ENCODE measurements at regions not wholly inside any gene's neighbourhood (a gene's known extent, or its start where the extent isn't known, plus 50 kb on each side); places are given as distances from the start of the nearest gene placed in this dataset.

- Histone ChIP-seq H3K27ac (no peak overlapping the region), H3K36me3 (ENCODE audit: control insufficient read depth, insufficient read depth, low read length) (no peaks in the 10 kb centered on the region), H3K79me2 (no peaks in the 10 kb centered on the region), H3K4me3 (ENCODE audit: low read depth, low read length) (no peak overlapping the region), H3K9me3 (ENCODE audit: control insufficient read depth, low read length) (no peaks in the 10 kb centered on the region), H3K9ac (no peak overlapping the region), H3K4me1 (no peaks in the 10 kb centered on the region), H2AFZ (no peak overlapping the region), H3K4me2 (ENCODE audit: low read length) (no peak overlapping the region), H3K27me3 (ENCODE audit: control insufficient read depth, insufficient read depth, low read length) (no peaks in the 10 kb centered on the region)
- TF ChIP-seq CTCF (IDR thresholded peaks at IDR 0.05): no peak
Measured at GRCh38 chr17:54099221-54099620, 276.5 kb downstream of the KIF2B start.

GRCh38 chr17:54102246-54102645, 279.5 kb downstream of the KIF2B start:
- no peak overlapping the region for H3K4me3 ChIP-seq (ENCODE audit: low read depth, low read length)
- TF ChIP-seq CTCF (IDR thresholded peaks at IDR 0.05): no peak
- no peaks in the 10 kb centered on the region for H3K36me3 ChIP-seq (ENCODE audit: control insufficient read depth, insufficient read depth, low read length)
- no peaks in the 10 kb centered on the region for H3K79me2 ChIP-seq
- no peak overlapping the region for H3K4me2 ChIP-seq (ENCODE audit: low read length)
- H3K27ac ChIP-seq: no peak overlapping the region
- H3K9me3 ChIP-seq (ENCODE audit: control insufficient read depth, low read length): no peaks in the 10 kb centered on the region
- no peaks in the 10 kb centered on the region for H3K27me3 ChIP-seq (ENCODE audit: control insufficient read depth, insufficient read depth, low read length)
- H3K4me1 ChIP-seq: no peaks in the 10 kb centered on the region
- H2AFZ ChIP-seq: no peak overlapping the region
- H3K9ac ChIP-seq: no peak overlapping the region

- Histone ChIP-seq H3K9ac (no peak overlapping the region), H3K4me2 (ENCODE audit: low read length) (no peak overlapping the region), H3K9me3 (ENCODE audit: control insufficient read depth, low read length) (no peaks in the 10 kb centered on the region), H3K79me2 (no peaks in the 10 kb centered on the region), H3K27me3 (ENCODE audit: control insufficient read depth, insufficient read depth, low read length) (no peaks in the 10 kb centered on the region), H3K27ac (no peak overlapping the region), H3K4me1 (no peaks in the 10 kb centered on the region), H3K36me3 (ENCODE audit: control insufficient read depth, insufficient read depth, low read length) (no peaks in the 10 kb centered on the region), H3K4me3 (ENCODE audit: low read depth, low read length) (no peak overlapping the region), H2AFZ (no peak overlapping the region)
- TF ChIP-seq CTCF (IDR thresholded peaks at IDR 0.05): no peak
Measured at GRCh38 chr17:54111576-54111975, 288.8 kb downstream of the KIF2B start.

- Histone ChIP-seq H3K4me2 (ENCODE audit: low read length) (no peak overlapping the region), H3K27me3 (ENCODE audit: control insufficient read depth, insufficient read depth, low read length) (no peaks in the 10 kb centered on the region), H3K9ac (no peak overlapping the region), H3K4me3 (ENCODE audit: low read depth, low read length) (no peak overlapping the region), H3K9me3 (ENCODE audit: control insufficient read depth, low read length) (no peaks in the 10 kb centered on the region), H3K27ac (no peak overlapping the region), H3K79me2 (no peaks in the 10 kb centered on the region), H2AFZ (no peak overlapping the region), H3K36me3 (ENCODE audit: control insufficient read depth, insufficient read depth, low read length) (no peaks in the 10 kb centered on the region), H3K4me1 (no peaks in the 10 kb centered on the region)
- no peak for TF ChIP-seq CTCF (IDR thresholded peaks at IDR 0.05)
Measured at GRCh38 chr17:54117452-54117851, 294.7 kb downstream of the KIF2B start.

- Histone ChIP-seq H3K36me3 (ENCODE audit: control insufficient read depth, insufficient read depth, low read length) (no peaks in the 10 kb centered on the region), H3K9me3 (ENCODE audit: control insufficient read depth, low read length) (no peaks in the 10 kb centered on the region)
- TF ChIP-seq CTCF (IDR thresholded peaks at IDR 0.05): no peak
Measured at GRCh38 chr17:54124456-54124855, 301.7 kb downstream of the KIF2B start.

More at GRCh38 chr17:54124456-54124855, 301.7 kb downstream of the KIF2B start:
- Histone ChIP-seq H3K4me1 (no peaks in the 10 kb centered on the region), H3K4me3 (ENCODE audit: low read depth, low read length) (no peak overlapping the region), H3K79me2 (no peaks in the 10 kb centered on the region), H2AFZ (no peak overlapping the region), H3K27me3 (ENCODE audit: control insufficient read depth, insufficient read depth, low read length) (no peaks in the 10 kb centered on the region), H3K4me2 (ENCODE audit: low read length) (no peak overlapping the region), H3K27ac (no peak overlapping the region), H3K9ac (no peak overlapping the region)

Measured in parathyroid adenoma (tissue), 2 donors.